CD14-positive monocyte (primary cell): ENCODE measurements at regions not wholly inside any gene's neighbourhood (a gene's known extent, or its start where the extent isn't known, plus 50 kb on each side); places are given as distances from the start of the nearest gene placed in this dataset.

Experiments
- DNase-seq, 3 donors: peaks; one replicate each; pipeline ENCODE4 v3.0.0-alpha.2; 2011 to 2022
- H2AFZ ChIP-seq: 2 replicates; pipeline ENCODE4 v1.6.0; 2012; ENCODE audit warnings: mild to moderate bottlenecking, low read depth, low read length, inconsistent platforms; ENCODE audit not compliant: insufficient read depth, poor library complexity, severe bottlenecking
- H3K27ac ChIP-seq, 2 donors: 1 replicate in 1 of 2; 2 replicates in 1 of 2; pipeline ENCODE4 v1.5.1; 2012 to 2013; ENCODE audit warnings: low read length in 2 of 2, control low read depth in 1 of 2, inconsistent platforms in 1 of 2, low read depth in 1 of 2, mild to moderate bottlenecking in 1 of 2
- H3K27me3 ChIP-seq, 2 donors: one replicate each; pipeline versions ENCODE4 v1.6.0 to v1.6.1; 2011 to 2013; ENCODE audit warnings: low read length in 2 of 2; ENCODE audit not compliant: control insufficient read depth in 2 of 2, insufficient read depth in 2 of 2
- H3K36me3 ChIP-seq, 2 donors: replicated peaks in 1 of 2; 1 replicate in 1 of 2; 2 replicates in 1 of 2; pipeline versions ENCODE4 v1.5.1 to v1.6.1; 2012 to 2013; ENCODE audit warnings: low read length in 2 of 2, control low read depth in 1 of 2, inconsistent platforms in 1 of 2, mild to moderate bottlenecking in 1 of 2; ENCODE audit not compliant: insufficient read depth in 2 of 2, control insufficient read depth in 1 of 2
- H3K4me1 ChIP-seq, 2 donors: 1 replicate in 1 of 2; 2 replicates in 1 of 2; pipeline versions ENCODE4 v1.5.1 to v1.6.1; 2012 to 2013; ENCODE audit warnings: low read length in 2 of 2, control low read depth in 1 of 2, inconsistent platforms in 1 of 2, mild to moderate bottlenecking in 1 of 2, moderate library complexity in 1 of 2; ENCODE audit not compliant: insufficient read depth in 2 of 2, control insufficient read depth in 1 of 2
- H3K4me2 ChIP-seq: replicated peaks from 2 replicates; pipeline ENCODE3; 2012; ENCODE audit warnings: low read length, moderate library complexity, mild to moderate bottlenecking; ENCODE audit not compliant: poor library complexity, severe bottlenecking; ENCODE audit errors: extremely low read depth
- H3K4me3 ChIP-seq, 3 experiments: fragments of 200-600 bp in 1 of 3; sonication (generic) in 1 of 3; replicated peaks in 1 of 3; 1 replicate in 2 of 3; 2 replicates in 1 of 3; pipeline ENCODE4 v1.5.1; 2011 to 2013; ENCODE audit warnings: low read length in 3 of 3, mild to moderate bottlenecking in 3 of 3, control low read depth in 2 of 3, low read depth in 2 of 3, inconsistent platforms in 1 of 3, moderate library complexity in 1 of 3
- H3K79me2 ChIP-seq: 2 replicates; pipeline ENCODE4 v1.6.0; 2012; ENCODE audit warnings: mild to moderate bottlenecking, control low read depth, inconsistent platforms, low read length, moderate library complexity; ENCODE audit not compliant: insufficient read depth
- H3K9ac ChIP-seq: 2 replicates; pipeline ENCODE4 v1.6.0; 2017; ENCODE audit warnings: low read length, mild to moderate bottlenecking; ENCODE audit not compliant: insufficient read depth, poor library complexity, severe bottlenecking
- H3K9me3 ChIP-seq, 2 donors: replicated peaks in 1 of 2; 1 replicate in 1 of 2; 2 replicates in 1 of 2; pipeline versions ENCODE4 v1.5.1 to v1.6.1; 2012 to 2013; ENCODE audit warnings: low read length in 2 of 2, control low read depth in 1 of 2; ENCODE audit not compliant: control insufficient read depth in 1 of 2, insufficient read depth in 1 of 2
- H4K20me1 ChIP-seq: 2 replicates; pipeline ENCODE4 v1.6.0; 2012; ENCODE audit warnings: mild to moderate bottlenecking, low read length, control low read depth, moderate library complexity; ENCODE audit not compliant: insufficient read depth
- H3K27ac Mint-ChIP-seq, 7 donors: one replicate each; pipeline ENCODE4 v1.8.0; 2020; ENCODE audit warnings: mild to moderate bottlenecking in 7 of 7, mixed read lengths in 7 of 7, moderate library complexity in 6 of 7, inconsistent platforms in 2 of 7
- H3K27me3 Mint-ChIP-seq, 3 donors: one replicate each; pipeline ENCODE4 v1.8.0; 2021 to 2022; ENCODE audit warnings: low read depth in 3 of 3, mild to moderate bottlenecking in 3 of 3, mixed read lengths in 3 of 3, moderate library complexity in 3 of 3, inconsistent platforms in 1 of 3
- H3K36me3 Mint-ChIP-seq, 2 donors: one replicate each; pipeline ENCODE4 v1.8.0; 2020; ENCODE audit warnings: mixed read lengths in 2 of 2, inconsistent platforms in 1 of 2, mild to moderate bottlenecking in 1 of 2
- H3K4me1 Mint-ChIP-seq: one replicate; pipeline ENCODE4 v1.8.0; 2020; ENCODE audit warnings: mild to moderate bottlenecking, mixed read lengths
- H3K4me3 Mint-ChIP-seq, 2 donors: one replicate each; pipeline ENCODE4 v1.8.0; 2020; ENCODE audit warnings: mild to moderate bottlenecking in 2 of 2, mixed read lengths in 2 of 2, moderate library complexity in 1 of 2
- H3K9me3 Mint-ChIP-seq, 7 donors: one replicate each; pipeline ENCODE4 v1.8.0; 2020 to 2022; ENCODE audit warnings: mixed read lengths in 7 of 7, mild to moderate bottlenecking in 6 of 7, moderate library complexity in 6 of 7, inconsistent platforms in 2 of 7
- CTCF ChIP-seq: fragments of 200-600 bp; IDR thresholded peaks from one replicate; pipeline ENCODE4 v1.8.0; 2022; ENCODE audit warnings: antibody characterized with exemption, mild to moderate bottlenecking
- WGBS: methylation state at CpG from one replicate; pipeline ENCODE4 v1.1.5; 2013; ENCODE audit warnings: missing lambda C conversion rate; ENCODE audit not compliant: insufficient coverage; 5-methylcytosine and 5-hydroxymethylcytosine counted together
- intact Hi-C, 2 donors: fragments of 100-400 bp; cut with micrococcal nuclease; formaldehyde crosslinking; loops; one replicate each; pipeline versions ENCODE4 v1.15.0 to v1.15.1; 2023

DNA sequence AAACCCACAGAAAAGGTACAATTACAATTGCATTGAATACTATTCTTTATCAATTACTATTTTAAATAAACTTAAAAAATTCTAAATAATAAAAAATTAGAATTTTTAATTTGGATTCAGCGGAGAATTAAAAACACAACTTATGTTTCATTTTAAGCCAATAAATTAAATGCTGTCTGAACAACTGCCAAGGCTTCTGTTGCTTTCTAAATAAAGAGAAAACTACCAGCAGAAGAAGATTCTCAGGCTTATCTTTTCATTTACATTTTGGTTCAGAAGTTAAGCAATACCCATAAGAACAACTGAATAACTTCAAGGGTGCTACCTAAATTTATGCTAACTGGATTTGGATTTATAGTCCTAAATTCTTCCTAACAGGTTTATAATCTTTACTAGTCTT, 150.0 kb upstream of the FTMT start:
- H3K27me3 ChIP-seq = no peaks in the 10 kb centered on the region
- H3K9me3 ChIP-seq = no peaks in the 10 kb centered on the region
- no peak for TF ChIP-seq CTCF
- H4K20me1 ChIP-seq = no peaks in the 10 kb centered on the region
- no CpG with 5 or more reads among the region's 1 CpG for WGBS
- Mint-ChIP-seq H3K36me3 (no peaks in the 10 kb centered on the region), H3K4me1 (no peaks in the 10 kb centered on the region), H3K9me3 (peaks cover 0 to 9% (median 0%) of the 10 kb centered on the region in 7 donors), H3K27me3 (no peaks in the 10 kb centered on the region), H3K27ac (no peak overlapping the region), H3K4me3 (no peak overlapping the region)
- H3K36me3 ChIP-seq = no peaks in the 10 kb centered on the region
- intact Hi-C loops = no loop called here
- no peaks in the 10 kb centered on the region for H3K4me1 ChIP-seq
- H3K79me2 ChIP-seq = no peaks in the 10 kb centered on the region
- H3K4me3 ChIP-seq = no peak overlapping the region
- H3K9ac ChIP-seq = no peak overlapping the region
- no peak overlapping the region for H2AFZ ChIP-seq
- H3K4me2 ChIP-seq = no peak overlapping the region
- no peak overlapping the region for H3K27ac ChIP-seq
- no peak for DNase-seq

DNA sequence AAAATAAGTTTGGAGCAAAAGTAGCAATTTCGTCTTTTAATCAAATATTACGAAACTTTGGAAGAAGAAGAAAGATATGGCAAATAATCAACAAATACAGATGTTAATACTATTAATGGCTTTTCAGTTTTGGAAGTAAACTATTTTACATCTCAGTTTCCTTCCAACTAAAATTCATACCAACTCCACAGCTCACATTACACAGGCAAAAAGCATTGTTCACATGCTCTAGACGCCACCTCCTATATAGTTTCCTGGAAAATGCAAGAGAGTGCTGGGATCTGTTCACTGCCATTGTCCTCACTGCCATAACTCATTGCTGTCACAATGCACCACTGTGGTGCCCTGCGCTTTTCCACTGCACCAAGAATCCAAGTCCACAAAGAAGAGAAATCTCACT, 149.0 kb upstream of the FTMT start:
- Histone ChIP-seq H3K4me3 (no peak overlapping the region), H3K4me2 (no peak overlapping the region), H3K4me1 (no peaks in the 10 kb centered on the region), H3K79me2 (no peaks in the 10 kb centered on the region), H3K9ac (no peak overlapping the region), H3K9me3 (no peaks in the 10 kb centered on the region), H3K27me3 (no peaks in the 10 kb centered on the region), H2AFZ (no peak overlapping the region), H4K20me1 (no peaks in the 10 kb centered on the region), H3K36me3 (no peaks in the 10 kb centered on the region), H3K27ac (no peak overlapping the region)
- no CpG with 5 or more reads among the region's 4 CpGs for WGBS
- H3K27ac Mint-ChIP-seq = no peak overlapping the region
- H3K4me1 Mint-ChIP-seq = no peaks in the 10 kb centered on the region
- H3K27me3 Mint-ChIP-seq = no peaks in the 10 kb centered on the region
- no peak for DNase-seq
- intact Hi-C loops = no loop called here
- no peak overlapping the region for H3K4me3 Mint-ChIP-seq
- H3K9me3 Mint-ChIP-seq = peaks cover 0 to 7% (median 0%) of the 10 kb centered on the region in 7 donors
- no peak for TF ChIP-seq CTCF
- H3K36me3 Mint-ChIP-seq = no peaks in the 10 kb centered on the region
